ENCODE measurements at regions not wholly inside any gene's neighbourhood (a gene's known extent, or its start where the extent isn't known, plus 50 kb on each side); places are given as distances from the start of the nearest gene placed in this dataset.
"Not testable (repeated sequence)": the region's sequence is repeated elsewhere in the genome, so short reads cannot be mapped to it uniquely, and the experiment has no call there.

DNA sequence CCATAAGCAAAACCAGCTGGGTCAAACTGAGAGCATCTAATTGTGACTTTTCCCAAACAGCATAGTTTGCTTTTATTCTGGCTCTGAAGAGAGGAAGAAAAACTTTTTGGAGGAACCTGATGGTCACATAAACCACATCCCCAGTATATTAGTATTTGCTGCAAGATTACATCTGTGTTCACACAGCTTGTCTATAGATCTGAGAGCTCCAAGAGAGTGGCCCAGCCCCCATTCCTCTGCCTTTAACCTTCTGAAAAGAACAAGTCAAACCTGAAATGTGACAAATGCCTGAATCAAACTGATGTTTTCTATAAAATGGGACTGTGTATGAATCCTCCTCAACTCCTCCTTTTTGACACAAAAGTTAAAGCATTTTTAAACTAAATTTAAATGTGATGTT, 435.2 kb downstream of the ZNF479 start:
- intact Hi-C loops (cut with DNase I); DNase-seq (ENCODE audit: low spot score): not testable (repeated sequence)

DNA sequence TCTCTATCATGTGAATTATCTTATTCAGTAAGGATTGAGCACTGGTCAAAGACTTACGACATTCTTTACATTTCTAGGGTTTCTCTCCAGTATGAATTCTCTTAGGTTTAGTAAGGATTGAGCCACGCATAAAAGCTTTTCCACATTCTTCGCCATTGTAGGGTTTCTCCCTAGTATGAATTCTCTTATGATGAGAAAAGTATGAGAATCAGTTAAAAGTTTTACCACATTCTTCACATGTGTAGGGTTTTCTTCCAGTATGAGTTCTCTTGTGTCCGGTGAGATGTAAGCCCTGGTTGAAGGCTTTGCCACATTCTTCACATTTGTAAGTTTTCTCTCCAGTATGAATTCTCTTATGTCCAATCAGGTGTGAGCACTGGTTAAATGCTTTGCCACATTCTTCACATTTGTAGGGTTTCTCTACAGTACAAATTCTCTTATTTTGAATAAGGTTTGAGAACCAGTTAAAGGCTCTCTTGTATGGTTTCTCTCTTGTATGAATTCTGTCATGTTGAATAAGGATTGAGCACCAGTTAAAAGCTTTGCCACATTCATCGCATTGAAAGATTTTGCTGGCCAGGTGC, 445.9 kb downstream of the ZNF479 start:
- intact Hi-C loops (cut with DNase I) = no loop called here
- no peak for DNase-seq (ENCODE audit: low spot score)

DNA sequence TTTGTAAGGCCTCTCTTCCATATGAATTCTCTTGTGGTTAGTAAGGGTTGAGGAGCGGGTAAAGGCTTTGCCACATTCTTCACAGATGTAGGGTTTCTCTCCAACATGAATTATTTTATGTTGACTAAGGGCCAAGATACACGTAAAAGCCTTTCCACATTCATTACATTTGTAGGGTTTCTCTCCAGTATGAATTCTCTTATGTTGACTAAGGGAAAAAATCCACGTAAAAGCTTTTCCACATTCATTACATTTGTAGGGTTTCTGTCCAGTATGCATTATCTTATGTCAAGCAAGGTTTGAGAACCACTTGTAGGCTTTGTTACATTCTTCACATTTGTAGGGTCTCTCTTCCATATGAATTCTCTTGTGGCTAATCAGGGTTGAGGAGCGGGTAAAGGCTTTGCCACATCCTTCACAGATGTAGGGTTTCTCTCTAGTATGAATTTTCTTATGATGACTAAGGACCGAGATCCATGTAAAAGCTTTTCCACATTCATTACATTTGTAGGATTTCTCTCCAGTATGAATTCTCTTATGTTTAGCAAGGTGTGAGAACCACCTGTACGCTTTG, 493.0 kb downstream of the ZNF479 start:
- intact Hi-C loops (cut with DNase I) = no loop called here
- no peak for DNase-seq (ENCODE audit: low spot score)

DNA sequence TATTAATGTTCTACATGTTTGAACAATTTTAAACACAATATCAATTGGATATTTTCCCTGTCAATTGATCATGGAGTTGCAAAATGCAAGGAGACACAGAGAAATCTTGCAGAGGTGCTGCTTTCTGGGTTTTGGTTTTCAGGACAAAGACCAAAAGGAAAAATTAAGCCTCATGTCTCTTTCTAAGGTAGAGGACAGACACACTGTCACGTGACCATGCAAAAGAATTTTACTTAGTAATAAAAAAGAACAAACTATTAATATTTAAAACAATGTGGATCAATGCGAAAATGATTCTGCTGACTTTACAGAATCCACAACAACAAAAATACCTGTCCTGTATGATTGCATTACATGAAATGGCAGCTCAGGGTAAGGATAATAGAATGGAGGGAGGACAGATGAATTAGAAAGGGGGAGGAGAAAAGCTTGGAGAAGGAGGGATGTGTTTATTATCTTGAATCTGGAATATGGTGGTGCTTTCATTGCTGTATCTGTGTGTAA, 493.7 kb upstream of the NUPR2 start:
- DNase-seq (ENCODE audit: low spot score) = no peak
- intact Hi-C loops (cut with DNase I) = no loop called here

DNA sequence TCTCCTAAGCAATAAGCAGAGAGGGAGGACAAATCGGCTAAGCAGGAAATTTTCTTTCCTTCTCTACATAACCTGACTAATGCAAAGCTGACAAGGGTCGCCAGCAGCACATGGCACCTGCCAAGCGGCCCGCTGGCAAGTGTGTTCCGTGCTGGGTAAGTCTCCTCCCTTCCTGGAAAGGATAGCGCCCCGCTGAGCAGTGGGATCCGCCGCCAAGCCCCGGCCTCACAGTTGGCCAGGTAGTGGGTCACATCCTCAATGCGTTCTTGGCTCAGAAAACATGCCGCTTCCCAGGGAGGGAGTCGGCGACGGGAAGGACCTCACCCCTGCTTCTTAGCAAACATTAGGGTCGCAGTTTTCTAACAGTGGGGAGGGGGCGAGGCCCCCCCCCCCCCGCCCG, 488.9 kb upstream of the NUPR2 start:
- intact Hi-C loops (cut with DNase I) = no loop called here
- DNase-seq (ENCODE audit: low spot score) = no peak

DNA sequence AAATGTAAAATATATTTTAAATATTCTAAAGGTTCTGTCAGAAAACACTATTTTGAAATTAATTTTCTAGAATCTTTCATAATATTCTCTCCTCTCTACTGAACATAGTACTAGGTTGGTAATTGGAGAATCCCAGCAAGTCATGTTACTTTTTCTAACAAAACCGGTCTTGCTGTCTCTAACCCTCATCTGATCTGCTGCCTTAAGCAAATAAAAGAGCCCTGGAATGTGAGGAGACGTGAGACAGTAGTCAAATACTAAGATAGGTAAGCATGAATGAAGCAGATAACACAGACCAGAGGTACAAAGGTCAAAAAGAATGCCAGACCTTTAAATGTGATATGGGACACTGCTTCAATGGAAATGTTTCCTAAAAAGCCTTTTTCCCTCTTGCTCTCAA, 462.4 kb upstream of the NUPR2 start:
- intact Hi-C loops (cut with DNase I) = no loop called here
- DNase-seq (ENCODE audit: low spot score) = no peak

DNA sequence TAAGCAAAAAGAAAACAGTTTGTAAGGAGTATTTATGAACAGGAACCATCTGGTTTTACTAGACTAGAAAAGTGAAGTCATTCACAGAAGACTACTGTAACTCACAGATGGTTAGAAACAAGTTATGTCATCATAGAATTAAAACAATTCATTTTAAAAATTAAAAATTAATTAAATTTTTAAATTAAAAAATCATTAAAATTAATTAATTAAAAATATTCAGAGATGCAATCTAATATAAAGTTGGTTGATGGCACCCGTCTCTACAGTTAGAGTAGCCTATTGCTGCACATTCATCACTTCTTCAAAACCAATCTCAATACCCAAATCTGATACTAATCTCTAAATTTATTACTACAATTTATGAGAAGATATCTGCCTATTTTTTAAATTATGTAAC, 454.8 kb upstream of the NUPR2 start:
- intact Hi-C loops (cut with DNase I) = no loop called here
- no peak for DNase-seq (ENCODE audit: low spot score)

DNA sequence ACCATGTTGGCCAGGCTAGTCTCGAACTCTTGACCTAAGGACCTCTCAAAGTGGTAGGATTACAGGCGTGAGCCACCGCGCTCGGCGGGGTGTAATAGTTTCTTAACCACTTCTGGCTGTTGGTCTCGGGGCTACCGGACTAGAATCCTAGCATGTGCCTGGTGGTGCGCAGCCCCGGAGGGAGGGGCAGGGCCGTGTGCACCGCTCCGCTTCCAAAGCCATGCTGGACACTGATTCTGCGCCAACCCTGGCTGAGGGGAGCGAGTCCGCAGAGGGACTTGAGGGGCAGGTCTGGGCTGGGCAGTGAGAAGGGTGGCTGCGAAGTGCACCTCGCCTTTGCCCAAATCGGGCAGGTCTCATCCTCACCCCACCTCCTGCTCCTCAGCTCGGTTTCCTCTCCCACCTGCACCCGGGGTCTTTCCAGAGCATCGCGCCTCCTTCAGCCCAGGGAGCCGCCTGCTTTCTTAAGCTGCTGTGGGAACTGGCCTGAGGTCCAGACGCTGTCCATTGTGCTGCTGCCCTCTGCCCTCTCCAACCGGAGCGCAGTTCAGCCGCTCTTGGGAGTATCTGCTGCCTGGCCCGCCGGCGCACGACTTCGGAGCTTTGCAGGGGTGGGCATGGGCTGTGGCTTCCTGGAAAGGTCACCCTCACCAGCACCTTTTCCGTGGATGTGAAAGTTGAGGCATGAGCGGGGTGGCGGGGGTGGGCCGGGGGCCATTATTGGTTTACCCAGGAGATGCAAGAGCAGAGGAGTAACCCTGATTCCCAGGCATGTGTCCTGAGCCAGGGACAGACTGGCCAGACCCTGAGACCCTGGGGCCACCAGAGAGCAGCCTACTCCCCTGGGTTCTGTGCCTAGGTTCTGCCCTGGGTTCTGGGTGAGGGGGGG, 422.6 kb upstream of the NUPR2 start:
- no peak for DNase-seq (ENCODE audit: low spot score)
- intact Hi-C loops (cut with DNase I) = no loop called here

DNA sequence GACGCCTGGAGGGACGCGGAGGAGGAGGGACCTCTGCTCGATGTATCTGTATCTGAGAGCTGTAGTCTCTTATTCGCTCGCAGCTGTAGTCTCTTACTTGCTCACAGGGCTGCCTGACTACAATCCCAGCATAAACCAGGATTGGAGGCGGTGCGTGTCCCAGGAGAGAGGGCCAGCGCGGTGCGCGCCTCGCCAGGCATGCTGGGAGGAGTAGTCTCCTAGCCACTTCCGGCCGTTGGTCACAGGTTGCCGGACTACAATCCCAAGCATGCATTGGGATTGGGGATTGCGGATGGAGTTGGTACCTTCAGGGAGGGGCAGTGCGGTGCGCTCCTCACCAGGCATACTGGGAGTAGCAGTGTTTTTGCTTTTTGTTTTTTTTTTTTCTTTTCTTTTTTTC, 421.7 kb upstream of the NUPR2 start:
- no peak for DNase-seq (ENCODE audit: low spot score)
- intact Hi-C loops (cut with DNase I) = no loop called here

DNA sequence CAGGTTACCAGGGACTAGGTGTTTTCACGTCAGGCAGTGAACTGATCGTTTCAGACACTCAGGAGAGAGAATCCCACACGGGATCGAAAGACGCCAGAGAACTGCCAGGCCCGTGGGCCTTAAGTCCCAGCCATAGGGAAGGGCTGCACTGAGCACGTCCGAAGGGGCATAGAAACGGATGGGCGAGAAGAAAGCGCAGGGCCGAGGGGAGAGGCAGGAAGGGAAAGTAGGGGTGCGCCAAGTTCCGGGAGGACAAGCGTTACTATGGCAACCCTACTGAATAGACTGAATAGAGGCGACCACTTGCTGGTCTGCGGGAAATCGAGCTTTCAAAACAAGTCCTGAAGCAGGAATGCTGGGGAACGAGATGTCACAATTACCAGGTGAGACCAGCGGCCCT, 421.3 kb upstream of the NUPR2 start:
- no peak for DNase-seq (ENCODE audit: low spot score)
- intact Hi-C loops (cut with DNase I) = no loop called here

DNA sequence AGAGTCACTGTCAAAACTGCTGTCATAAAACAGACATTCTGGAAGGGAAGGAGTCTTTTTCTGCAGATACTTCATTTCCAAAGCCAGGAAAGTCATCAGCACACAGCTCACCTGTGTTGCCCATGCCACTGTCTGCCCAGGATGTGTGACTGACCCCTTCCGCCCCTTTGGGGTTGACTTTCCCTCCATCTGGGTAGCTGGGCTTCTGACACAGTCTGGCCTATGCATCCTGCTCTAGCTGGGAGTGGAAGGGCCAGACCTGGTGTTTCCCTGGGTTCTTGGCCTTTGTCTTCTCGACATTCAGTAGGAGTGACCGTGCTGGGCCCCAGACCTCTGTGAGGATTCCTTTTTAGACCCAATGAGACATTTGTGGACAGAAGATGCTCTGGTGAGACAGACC, 378.9 kb upstream of the NUPR2 start:
- no peak for DNase-seq (ENCODE audit: low spot score)
- intact Hi-C loops (cut with DNase I) = no loop called here

DNA sequence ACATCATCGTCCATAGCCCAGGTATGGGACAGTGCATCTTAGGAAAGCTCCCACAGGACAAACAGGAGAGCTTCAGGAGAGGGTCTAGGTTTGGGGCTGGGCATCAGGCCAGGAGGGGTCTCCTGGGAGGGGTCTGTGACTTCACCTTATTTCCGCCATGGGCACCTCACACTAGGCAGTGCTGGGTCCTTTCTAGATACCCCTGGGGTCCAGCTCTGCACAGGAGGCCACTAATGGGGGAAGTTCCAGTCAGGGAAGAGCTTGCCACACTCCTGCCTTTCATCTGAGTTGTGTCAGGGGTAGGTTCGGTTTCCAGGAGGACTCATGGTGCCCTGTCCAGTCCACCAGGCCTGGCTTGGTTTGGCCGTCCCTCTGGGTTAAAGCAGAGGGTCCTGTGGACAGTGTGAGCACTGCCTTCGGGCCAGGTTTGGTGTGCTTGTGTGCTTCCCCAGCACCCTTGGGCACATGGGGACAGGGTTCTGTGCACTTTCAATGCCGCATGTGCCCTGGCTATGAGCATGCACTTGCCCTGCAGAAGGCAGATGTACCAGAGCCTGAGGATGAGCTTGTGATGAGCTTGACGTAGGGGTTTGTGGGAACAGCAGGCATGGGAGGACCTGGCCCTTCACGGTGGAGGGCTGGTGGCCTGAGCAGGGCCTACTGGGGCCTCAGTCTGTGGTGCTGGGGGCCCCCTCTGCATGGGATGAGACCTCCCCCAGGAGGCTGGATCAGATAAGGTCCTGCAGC, 377.7 kb upstream of the NUPR2 start:
- intact Hi-C loops (cut with DNase I) = no loop called here
- no peak for DNase-seq (ENCODE audit: low spot score)

DNA sequence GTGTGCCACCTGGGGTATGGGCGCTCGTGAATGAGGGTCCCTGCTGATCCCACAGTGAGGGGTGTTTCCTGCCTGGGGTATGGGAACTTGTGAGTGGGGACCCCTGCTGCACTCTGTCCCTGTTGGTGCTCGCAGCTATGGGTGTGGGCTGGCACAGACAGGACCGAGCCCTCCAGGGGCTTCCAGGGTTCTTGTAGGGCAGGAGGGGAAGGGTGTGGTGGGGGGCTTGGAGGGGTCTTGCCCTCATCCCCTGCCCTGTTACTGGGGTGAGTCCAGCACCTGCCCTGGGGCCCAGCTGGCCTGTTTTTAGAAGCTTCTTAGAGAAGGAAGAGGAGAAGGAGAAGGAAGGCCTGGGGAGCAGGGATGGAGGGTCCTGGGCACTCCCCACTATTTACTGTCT, 377.0 kb upstream of the NUPR2 start:
- no peak for DNase-seq (ENCODE audit: low spot score)
- intact Hi-C loops (cut with DNase I) = no loop called here

DNA sequence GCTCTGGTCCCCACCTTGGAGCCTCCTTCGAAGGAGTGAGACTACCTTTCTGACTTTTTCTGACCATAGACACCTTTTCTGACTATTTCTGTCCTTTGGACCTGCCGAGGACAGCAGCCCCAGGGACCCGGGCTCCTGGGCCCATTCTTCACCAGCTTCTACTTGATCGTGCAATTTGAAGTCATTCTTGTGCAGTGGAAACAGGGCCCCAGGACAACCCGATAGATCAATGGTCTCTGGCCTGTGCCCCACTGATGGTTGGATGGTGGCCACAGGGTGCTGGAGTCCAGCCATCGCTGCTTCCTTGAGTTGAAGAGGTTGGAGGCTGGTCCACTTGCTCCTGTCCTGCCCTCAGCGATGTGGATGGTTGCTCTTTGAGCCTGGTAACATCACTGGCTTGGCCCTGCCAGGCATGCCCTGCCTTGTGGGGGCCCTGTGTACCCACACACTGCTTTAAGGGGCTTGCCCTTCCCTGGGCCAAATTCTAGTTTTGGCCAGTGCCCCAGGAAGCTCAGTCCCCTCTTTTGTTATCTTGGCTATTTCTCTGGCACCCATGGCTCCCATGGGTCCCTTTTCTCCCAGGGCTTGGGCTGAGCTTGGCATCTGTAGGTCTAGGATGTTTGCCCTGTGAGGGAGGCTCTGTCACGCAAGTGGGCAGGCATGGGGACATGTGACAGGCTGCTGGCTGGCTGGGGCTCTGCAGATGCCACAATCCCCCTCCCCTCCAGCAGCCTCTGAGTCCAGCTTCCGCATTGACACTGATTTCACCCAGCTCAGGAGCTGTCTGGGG, 375.6 kb upstream of the NUPR2 start:
- intact Hi-C loops (cut with DNase I) = no loop called here

DNA sequence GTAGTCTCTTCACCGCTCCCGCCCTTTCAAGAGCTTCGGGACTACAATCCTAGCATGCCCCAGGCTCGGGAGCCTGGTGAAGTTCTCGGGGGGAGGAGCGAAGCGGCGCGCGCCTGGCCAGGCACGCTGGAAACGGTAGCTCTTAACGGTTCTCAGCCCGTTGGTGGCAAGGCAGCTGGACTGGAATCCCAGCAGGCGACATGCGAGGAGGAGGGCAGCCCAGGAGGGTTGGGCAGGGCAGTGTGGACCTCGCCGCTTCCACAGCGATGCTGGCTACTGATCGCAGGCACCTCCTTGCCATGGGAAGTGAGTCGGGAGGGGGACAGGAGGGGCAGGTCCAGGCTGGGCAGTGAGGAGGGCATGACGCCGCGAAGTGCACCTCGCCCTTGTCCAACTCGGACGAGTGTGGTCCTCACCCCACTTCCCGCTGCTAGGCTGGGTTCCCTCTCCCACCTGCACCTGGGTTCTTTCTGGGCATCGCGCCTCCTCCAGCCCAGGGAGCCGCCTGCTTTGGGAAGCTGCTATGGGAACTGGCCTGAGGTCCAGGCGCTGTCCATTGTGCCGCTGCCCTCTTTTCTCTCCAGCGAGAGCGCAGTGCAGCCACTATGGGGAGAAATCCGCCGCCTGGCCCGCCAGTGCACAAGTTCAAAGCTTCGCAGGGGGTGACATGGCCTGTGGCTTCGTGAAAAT, 367.8 kb upstream of the NUPR2 start:
- intact Hi-C loops (cut with DNase I) = no loop called here
- DNase-seq (ENCODE audit: low spot score) = no peak

More for the DNA sequence above, 375.6 kb upstream of the NUPR2 start:
- no peak for DNase-seq (ENCODE audit: low spot score)

DNA sequence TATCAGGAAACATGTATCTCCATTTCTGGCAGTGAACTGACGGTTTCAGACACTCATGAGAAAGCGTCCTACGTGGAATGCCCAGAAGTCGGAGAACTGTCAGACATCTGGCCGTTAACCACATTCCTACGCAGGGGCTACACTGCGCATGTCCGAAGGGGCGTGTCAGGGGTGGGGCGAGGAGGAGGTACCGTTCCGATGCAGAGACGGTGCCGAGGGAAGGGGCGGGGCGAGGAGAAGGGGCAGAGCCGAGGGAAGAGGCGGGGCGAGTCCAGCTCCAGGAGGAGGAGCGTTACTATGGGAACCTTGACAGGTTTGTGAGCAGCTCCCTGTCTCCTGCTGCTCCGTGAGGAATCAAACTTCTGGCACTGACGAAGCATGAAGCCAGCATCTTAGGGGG, 366.9 kb upstream of the NUPR2 start:
- no peak for DNase-seq (ENCODE audit: low spot score)
- intact Hi-C loops (cut with DNase I) = no loop called here

DNA sequence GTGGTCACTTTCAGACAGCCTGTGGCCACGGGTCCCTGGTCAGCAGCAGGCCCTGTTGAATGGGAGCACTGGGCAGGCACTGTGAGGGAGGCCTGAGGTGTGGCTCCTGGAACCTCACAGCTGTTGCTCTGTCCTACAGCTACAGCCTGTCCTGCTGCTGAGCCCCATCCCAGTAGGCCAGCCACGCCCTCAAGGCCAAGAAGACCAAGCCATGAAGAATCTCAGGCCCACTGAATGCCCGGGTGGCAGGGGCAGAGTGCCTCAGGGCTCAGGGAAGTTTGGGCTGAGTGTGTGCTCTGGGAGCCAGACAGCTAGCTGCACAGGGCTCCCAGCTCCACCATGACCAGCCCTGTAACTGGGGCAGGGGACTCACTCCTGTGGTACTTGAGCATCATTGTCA, 363.5 kb upstream of the NUPR2 start:
- DNase-seq (ENCODE audit: low spot score) = no peak
- intact Hi-C loops (cut with DNase I) = no loop called here

DNA sequence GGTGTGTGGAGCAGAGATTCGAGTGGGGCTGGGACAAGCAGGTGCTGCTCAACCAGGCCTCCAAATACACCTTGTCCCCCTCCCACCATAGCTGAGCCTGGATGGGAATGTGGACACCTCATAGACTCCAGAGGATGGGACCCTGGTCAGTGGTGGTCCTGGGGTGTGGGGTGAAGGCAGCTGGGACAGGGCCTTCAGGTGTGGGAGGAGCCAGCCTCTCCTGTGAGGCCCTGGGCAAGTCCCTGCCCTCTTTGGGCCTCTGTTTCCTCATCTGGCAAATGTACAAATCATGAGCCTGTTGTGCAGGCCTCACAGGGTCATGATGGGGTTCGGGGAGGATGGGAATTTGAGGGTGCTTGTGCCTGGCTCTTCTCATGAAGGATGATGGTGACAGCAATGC, 362.9 kb upstream of the NUPR2 start:
- intact Hi-C loops (cut with DNase I) = no loop called here
- DNase-seq (ENCODE audit: low spot score) = no peak

DNA sequence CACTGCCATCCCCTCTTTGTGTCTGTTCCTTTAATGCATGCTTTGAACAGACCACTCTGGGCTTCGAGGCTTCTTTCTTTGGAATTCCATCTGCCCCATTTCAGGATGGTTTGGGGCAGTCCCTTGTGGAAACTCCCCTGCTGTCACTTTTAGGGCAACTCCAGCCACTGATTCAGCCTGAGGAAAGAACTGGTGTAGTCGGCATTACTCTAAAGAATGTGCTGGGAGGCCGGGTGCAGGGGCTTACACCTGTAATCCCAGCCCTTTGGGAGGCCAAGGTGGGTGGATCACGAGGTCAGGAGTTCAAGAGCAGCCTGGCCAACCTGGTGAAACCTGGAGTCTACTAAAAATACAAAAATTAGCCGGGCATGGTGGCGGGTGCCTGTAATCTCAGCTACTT, 358.1 kb upstream of the NUPR2 start:
- intact Hi-C loops (cut with DNase I) = no loop called here
- no peak for DNase-seq (ENCODE audit: low spot score)

All from posterior vena cava (tissue), 2 donors.